NOMO-1 treated with dmso at 0.1 percent for 144 hours (cell line): ENCODE measurements at regions not wholly inside any gene's neighbourhood (a gene's known extent, or its start where the extent isn't known, plus 50 kb on each side); places are given as distances from the start of the nearest gene placed in this dataset.
"Not testable (repeated sequence)": the region's sequence is repeated elsewhere in the genome, so short reads cannot be mapped to it uniquely, and the experiment has no call there.

Experiments
- DNase-seq: peaks from one replicate; lab custom pipeline; 2025; ENCODE audit not compliant: unreplicated experiment; lab: John Stamatoyannopoulos, UW

DNA sequence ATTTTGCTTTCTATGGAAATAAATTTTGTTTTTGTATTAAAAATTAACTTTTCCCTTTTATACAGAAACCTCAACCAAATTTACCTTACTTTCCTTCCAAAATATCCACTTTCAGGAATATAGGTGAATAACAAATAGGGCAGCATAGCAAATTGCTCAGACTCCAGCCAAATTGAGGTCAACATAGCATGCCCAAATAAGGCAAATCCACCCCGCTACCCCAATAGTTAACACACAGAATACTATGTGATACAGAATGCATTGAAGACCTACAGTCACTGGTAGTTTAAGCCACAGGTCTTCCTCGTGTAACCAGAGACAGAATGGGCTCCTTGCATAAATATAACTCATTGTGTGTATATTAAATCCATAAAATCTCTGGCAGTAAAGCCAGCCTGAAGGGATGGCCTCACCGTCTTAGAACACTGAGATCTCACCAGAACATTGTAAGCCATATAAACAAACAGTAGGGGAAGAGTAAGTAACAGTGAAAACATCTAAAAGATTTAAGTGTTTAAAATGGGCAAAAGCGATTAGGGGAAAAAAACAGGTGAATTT is 72.2 kb downstream of the PMAIP1 start:
- no peak for DNase-seq

DNA sequence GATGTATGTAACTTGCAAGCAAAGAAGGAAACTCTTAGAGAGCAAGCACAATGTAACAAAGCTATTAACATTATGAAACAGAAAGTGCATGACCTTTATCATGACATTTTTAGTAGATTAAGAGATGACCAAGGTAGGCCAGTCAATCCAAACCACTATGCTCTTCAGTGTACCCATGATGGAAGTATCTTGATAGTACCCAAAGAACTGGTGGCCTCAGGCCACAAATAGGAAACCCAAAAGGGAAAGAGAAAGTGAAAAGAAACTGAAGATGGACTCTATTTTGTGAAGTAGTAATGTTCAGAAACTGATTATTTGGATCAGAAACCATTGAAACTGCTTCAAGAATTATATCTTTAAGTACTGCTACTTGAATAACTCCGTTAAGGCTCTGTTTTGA is 71.3 kb downstream of the PMAIP1 start:
- not testable (repeated sequence) for DNase-seq

DNA sequence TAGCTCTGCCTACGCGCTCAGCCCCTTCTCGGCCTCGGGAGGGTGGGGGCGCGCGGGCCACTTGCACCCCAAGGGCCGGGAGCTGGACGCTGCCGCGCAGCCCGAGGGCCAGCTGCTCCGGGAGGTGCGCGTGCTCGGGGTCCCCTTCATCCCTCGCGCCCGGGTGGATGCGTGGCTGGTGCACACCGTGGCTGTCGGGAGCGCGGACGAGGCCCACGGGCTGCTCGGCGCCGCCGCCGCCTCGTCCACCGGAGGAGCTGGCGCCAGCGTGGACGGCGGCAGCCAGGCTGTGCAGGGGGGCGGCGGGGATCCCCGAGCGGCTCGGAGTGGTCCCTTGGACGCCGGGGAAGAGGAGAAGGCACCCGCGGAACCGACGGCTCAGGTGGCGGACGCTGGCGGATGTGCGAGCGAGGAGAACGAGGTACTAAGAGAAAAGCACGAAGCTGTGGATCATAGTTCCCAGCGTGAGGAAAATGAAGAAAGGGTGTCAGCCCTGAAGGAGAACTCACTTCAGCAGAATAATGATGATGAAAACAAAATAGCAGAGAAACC is 69.8 kb downstream of the PMAIP1 start:
- DNase-seq, result not testable (repeated sequence)

DNA sequence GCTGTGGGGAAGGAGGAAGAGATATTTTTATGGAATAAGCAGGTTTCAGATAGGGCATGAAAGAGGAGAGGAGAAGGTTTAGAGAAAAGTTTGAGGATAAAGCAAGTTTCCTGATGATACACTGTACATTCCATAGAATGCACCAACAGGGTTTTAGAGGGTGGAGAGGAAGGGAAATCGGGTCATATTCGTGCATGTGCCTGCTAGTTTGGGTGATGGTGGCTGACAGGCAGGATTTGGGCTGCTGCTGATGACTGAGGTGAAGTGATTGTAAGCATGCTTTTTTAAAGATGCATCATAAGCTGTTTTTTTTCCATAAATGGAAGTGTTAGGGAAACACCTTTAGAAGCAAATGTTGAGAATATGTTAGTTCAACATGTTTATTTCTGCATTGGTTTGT is 68.8 kb downstream of the PMAIP1 start:
- no peak for DNase-seq

DNA sequence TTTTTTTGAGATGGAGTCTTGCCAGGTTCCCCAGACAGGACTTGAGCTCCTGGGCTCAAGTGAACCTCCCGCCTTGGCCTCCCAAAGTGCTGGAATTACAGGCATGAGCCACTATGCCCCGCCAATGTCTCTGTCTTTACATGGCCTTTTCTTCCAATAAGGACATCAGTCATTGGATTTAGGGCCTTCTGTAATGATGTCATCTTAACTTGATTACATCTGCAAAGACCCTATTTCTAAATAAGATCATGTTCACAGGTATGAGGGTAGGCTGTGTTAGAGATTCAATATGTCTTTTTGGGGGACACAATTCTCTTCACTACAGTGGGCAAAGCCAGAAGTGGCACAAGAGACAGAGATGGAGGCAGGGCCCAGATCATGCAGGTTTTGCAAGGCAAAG is 68.1 kb downstream of the PMAIP1 start:
- no peak for DNase-seq

DNA sequence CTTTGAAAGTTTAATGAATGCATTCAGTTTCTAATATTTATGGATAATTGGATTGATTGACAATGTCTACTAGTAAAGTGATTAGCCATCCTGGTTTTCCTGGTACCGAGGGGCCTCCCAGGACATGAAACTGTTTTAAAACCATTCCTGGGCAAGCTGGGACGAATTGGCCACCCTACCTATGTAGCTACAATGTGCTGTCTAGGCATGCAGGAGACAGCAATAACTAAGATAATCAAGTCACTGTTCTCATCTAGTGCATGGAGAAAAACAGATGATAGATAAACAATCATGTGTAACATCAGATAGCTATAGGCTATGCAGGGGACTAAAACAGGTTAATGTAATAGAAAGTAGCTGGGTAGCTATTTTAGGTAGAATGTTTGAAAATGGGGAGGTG is 67.1 kb downstream of the PMAIP1 start:
- no peak for DNase-seq

DNA sequence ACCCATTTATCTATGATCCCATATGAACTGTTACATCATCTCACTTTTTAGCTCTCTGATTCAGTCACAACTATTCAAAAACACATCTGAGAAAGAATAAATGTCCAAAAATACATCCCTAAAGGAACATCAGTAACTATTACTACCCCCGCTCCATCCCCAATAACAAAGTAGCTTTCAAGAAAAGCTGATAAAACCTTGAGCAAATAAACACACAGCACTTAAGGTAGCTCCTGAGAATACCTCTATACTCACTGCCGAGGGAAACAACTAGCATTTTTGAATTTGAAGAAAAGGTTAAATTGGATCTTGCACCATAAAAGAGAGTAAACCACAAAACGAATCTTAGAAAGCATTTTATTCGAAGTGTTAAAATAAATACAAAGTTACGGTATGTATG is 63.4 kb downstream of the PMAIP1 start:
- no peak for DNase-seq

DNA sequence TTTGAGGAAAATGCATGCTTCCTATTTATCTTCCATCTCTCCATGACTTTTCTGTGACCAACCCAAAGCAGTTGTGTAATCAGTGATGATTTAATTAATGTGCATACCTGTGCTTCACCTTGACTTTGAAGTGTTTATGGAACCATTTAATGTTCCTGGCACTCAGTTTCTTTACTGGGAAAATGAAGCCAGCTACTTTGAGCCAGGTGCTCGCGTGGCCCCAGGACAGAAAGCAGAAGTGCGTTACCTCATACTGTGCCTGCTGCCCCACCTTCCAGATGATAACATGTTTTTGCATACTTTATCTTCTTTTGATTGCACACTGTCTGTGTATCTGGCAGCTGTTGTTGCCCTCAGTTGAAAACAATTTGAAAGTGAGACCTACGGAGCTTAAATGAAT is 61.3 kb downstream of the PMAIP1 start:
- DNase-seq, result no peak

DNA sequence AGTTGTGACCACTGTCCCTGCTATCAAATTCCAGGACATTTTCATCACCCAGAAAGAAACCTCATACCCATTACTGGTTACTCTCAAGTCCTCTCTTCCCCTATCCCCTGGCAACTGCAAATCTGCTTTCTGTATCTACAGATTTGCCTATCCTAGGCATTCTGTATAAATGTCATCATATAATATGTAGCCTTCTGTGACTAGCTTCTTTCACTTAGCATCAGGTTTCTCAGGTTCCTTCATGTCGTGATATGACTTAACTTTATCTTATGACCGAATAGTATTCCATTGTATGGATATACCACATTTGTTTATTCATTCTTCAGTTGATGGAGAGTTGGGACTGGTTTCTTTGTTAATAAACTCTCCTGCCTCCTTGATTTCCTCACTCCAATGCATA is 60.5 kb downstream of the PMAIP1 start:
- DNase-seq, result no peak

DNA sequence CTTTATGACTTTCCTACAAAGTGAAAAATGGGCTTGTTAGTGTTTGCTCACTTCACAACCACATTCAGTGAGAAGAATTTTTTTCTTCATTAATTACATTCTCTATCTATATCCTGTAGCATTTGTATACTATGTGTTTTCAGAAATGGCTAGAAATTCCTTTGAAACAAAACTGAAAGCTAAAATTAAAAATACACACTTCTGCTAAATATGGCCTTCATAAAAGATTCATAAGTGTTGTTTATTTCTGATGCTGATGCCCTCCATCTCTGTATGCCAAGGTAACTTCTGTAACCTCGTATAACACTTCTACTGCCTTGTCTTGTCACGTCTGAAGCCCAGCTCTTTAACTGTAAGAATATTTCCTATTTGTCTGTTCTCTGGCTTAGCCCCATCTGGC is 59.8 kb downstream of the PMAIP1 start:
- DNase-seq, result no peak

DNA sequence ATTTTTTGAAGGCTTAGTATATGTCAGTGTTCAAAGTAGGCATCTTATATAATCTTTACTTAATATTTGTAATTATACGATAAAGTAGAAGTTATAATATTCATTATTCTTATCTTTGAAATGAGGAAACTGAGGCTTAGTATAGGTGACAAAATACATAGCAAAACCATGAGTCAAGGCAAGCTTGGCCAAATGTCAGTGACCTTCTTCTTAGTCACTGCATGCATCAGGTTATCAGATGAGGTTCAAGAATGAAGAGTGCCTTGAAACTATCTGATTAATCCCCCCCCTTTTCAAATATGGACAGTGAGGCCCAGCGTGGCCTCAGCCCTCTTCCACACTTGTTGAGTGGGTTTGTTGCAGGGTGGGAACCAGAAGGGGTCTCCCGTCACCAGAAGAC is 59.3 kb downstream of the PMAIP1 start:
- no peak for DNase-seq

DNA sequence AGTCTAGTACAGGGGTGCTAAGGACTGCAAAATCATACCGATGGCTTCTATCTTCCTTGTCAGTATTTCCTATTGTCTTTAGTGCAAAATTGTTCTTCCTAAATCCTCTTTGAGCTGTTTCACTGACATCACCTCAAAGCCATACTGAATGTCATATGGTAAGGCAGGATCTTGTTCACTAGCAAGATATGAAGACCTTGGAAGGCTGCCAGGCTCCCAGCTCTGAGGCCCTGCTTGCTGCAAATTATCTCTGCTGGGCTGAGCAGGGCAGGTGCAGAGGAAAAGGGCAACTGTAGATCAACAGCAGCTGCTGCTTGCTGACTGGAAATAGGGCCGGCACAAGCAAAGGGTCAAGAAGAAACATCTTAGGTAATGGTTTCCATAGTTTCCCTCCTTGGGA is 58.2 kb downstream of the PMAIP1 start:
- DNase-seq, result no peak

DNA sequence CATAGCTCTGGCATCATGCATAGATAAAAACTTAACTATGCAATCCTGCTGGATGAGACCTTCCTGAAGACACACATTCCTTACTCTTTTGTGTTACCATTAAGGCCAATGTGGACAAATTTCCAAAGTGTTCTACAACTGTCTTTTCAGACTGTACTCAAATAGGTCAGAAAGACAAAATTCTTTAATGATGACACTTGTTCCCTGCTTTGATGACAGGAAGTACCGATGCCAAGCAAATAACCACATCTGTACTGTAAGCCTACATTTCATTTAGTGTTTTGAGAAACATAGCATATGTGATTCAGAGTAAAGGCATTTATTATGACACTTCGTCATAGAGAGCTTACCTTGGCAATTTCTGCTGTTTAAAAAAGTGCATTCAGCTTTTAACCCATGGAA is 55.0 kb downstream of the PMAIP1 start:
- no peak for DNase-seq

DNA sequence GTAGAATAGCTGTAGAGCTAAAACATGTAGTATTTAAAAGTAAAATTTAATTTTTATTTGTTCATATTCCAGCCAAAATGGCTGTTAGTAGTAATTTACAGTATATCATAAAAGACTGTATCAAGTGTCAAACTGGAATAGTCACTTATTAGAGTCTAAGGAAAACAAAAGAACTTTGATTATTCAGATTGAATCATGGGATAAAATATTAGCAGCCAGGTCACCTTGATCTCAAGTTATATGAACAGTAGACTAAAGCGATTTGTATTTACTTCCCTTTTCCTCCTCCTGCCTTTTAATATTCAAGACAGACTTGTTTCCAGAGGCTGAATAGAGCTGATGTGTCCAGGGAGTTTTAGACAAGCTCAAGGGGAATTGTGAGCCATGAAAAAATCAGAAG is 54.4 kb downstream of the PMAIP1 start:
- DNase-seq, result no peak
